ENCODE measurements at regions not wholly inside any gene's neighbourhood (a gene's known extent, or its start where the extent isn't known, plus 50 kb on each side); places are given as distances from the start of the nearest gene placed in this dataset.

DNA sequence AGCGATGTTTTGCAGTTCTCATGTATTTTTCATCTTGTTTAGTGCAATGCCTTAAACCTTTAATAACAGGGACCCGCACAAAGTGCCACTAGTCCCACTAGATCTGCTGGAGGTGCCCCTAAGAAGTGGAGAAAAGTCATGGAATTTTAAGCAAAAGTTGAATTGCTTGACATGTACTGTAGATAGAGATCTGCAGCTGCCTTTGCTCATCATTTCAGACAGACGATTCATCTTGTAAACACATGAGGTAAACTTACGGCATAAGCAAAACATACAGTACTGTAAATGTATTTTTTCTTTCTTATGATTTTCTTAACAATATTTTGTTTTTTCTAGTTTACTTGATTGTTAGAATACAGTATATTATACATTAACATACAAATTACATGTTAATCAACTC is 295.6 kb downstream of the CASP12 start:
- Histone ChIP-seq H3K9me3 (ENCODE audit: insufficient read depth, low read length) (no peaks in the 10 kb centered on the region), H3K4me1 (ENCODE audit: insufficient read depth, insufficient read length) (no peaks in the 10 kb centered on the region), H3K36me3 (ENCODE audit: insufficient read depth, insufficient read length, low read length) (no peaks in the 10 kb centered on the region), H3K27me3 (ENCODE audit: insufficient read depth, insufficient read length) (no peaks in the 10 kb centered on the region), H3K4me3 (ENCODE audit: insufficient read length, low read depth) (no peak overlapping the region), H3K9ac (ENCODE audit: insufficient read length, low read depth) (no peak overlapping the region)
- no peak for DNase-seq (ENCODE audit: low read depth, low spot score)
- no peak for TF ChIP-seq YY1 (IDR thresholded peaks at IDR 0.05; ENCODE audit: insufficient read depth, insufficient read length)

DNA sequence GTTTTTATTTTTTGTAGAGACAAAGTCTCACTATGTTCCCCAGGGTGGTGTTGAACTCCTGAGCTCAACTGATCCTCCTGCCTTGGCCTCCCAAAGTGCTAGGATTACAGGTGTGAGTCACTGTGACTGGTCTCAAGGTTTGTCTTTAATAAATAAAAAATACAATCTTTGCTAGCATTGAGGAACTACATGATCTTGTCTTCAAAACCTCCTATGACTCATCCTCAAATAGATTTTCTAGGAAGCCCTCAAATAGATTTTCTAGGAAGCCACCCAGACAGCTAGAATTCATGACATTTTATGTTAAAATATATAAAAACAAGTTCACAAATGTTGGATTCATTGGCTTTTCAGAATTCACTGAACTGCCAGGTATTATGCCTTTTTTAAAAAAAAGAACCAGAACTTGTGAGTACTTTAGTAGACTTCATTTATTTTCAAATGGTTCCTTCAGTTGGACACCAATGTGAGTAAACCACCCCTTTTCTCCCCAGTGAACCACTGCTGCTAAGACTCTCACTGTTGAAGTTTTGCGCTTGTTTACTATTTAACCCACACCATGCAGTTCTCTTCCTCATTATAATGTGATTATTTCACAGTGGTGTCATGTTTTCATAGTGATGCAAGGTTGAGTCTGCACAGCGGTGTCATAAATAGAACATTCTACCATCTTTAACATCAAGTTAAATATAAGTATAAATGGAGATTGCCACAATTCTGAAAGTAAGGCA is 303.9 kb downstream of the CASP12 start:
- no peaks in the 10 kb centered on the region for H3K36me3 ChIP-seq (ENCODE audit: insufficient read depth, insufficient read length, low read length)
- TF ChIP-seq SUZ12 (IDR thresholded peaks at IDR 0.05; ENCODE audit: extremely low read depth, insufficient read depth, insufficient read length) (no peak), ZNF274 (IDR thresholded peaks at IDR 0.05; ENCODE audit: low read depth, low read length) (no peak), YY1 (IDR thresholded peaks at IDR 0.05; ENCODE audit: insufficient read depth, insufficient read length) (no peak)
- H3K27me3 ChIP-seq (ENCODE audit: insufficient read depth, insufficient read length) = no peaks in the 10 kb centered on the region
- DNase-seq (ENCODE audit: low read depth, low spot score) = no peak
- H3K4me3 ChIP-seq (ENCODE audit: insufficient read length, low read depth) = no peak overlapping the region
- no peaks in the 10 kb centered on the region for H3K4me1 ChIP-seq (ENCODE audit: insufficient read depth, insufficient read length)
- no peaks in the 10 kb centered on the region for H3K9me3 ChIP-seq (ENCODE audit: insufficient read depth, low read length)
- H3K9ac ChIP-seq (ENCODE audit: insufficient read length, low read depth) = no peak overlapping the region

DNA sequence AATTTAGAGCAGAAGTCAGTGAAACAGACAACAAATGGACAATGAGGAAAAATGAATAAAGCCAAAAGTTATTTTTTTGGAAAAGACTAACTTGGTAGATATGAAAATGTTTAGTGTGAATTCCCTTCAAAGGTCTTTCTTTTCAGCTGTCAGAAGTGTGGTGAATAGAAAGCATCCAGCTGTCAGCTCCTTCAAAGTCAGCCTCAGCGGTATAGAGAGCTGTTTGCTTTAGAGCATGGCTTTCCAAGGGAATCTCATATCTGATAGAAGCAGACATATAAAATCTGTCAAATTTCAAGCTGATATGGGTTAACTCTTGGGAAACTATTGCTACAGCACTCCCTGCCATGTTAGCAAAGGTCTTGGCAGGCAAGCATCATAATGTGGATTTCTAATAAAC is 309.3 kb downstream of the CASP12 start:
- no peak for TF ChIP-seq SUZ12 (IDR thresholded peaks at IDR 0.05; ENCODE audit: extremely low read depth, insufficient read depth, insufficient read length)
- TF ChIP-seq YY1 (IDR thresholded peaks at IDR 0.05; ENCODE audit: insufficient read depth, insufficient read length) = no peak
- TF ChIP-seq ZNF274 (IDR thresholded peaks at IDR 0.05; ENCODE audit: low read depth, low read length) = no peak

DNA sequence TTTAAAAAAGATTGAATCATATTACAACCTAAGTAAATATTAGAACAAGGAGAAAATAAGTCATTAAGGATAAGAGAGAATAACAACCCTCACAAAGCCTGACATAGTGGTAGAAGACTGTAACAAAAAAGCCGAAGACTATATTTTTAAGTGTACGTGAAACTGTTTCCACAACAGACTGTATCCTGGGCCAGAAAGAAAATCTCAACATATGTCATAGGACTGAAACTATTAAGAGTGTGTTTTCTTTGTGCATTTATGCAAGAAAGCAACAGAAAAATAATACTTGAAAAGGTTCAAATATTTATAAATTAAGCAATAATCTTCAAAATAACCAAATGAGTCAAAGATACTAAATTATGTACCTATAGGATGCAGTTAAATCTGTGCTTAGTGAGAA is 309.8 kb downstream of the CASP12 start:
- TF ChIP-seq YY1 (IDR thresholded peaks at IDR 0.05; ENCODE audit: insufficient read depth, insufficient read length) (no peak), SUZ12 (IDR thresholded peaks at IDR 0.05; ENCODE audit: extremely low read depth, insufficient read depth, insufficient read length) (no peak), ZNF274 (IDR thresholded peaks at IDR 0.05; ENCODE audit: low read depth, low read length) (no peak)
- Histone ChIP-seq H3K9me3 (ENCODE audit: insufficient read depth, low read length) (no peaks in the 10 kb centered on the region), H3K36me3 (ENCODE audit: insufficient read depth, insufficient read length, low read length) (no peaks in the 10 kb centered on the region), H3K9ac (ENCODE audit: insufficient read length, low read depth) (no peak overlapping the region), H3K4me1 (ENCODE audit: insufficient read depth, insufficient read length) (no peaks in the 10 kb centered on the region), H3K27me3 (ENCODE audit: insufficient read depth, insufficient read length) (no peaks in the 10 kb centered on the region), H3K4me3 (ENCODE audit: insufficient read length, low read depth) (no peak overlapping the region)
- no peak for DNase-seq (ENCODE audit: low read depth, low spot score)

More for the DNA sequence above, 309.3 kb downstream of the CASP12 start:
- Histone ChIP-seq H3K9ac (ENCODE audit: insufficient read length, low read depth) (no peak overlapping the region), H3K36me3 (ENCODE audit: insufficient read depth, insufficient read length, low read length) (no peaks in the 10 kb centered on the region), H3K9me3 (ENCODE audit: insufficient read depth, low read length) (no peaks in the 10 kb centered on the region), H3K4me1 (ENCODE audit: insufficient read depth, insufficient read length) (no peaks in the 10 kb centered on the region), H3K27me3 (ENCODE audit: insufficient read depth, insufficient read length) (no peaks in the 10 kb centered on the region), H3K4me3 (ENCODE audit: insufficient read length, low read depth) (no peak overlapping the region)
- no peak for DNase-seq (ENCODE audit: low read depth, low spot score)

DNA sequence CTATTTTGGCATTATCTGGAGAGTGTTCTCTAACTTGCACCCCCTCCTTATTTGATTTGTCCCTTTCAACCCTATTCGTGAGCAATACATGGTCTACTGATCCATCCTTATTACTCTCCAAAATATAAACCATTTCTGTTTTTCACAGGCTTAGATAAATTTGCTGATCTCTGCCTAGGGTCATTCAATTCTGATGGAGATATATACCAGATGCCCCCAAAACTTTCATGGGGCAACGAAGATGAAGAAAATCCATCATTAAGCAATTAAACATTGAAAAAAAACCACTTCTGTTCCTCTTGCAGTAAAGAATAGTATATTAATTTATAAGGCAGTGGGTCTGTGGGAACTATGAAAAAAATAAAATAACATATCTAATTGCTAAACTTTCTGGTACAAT is 313.4 kb downstream of the CASP12 start:
- no peaks in the 10 kb centered on the region for H3K9me3 ChIP-seq (ENCODE audit: insufficient read depth, low read length)
- no peak overlapping the region for H3K4me3 ChIP-seq (ENCODE audit: insufficient read length, low read depth)
- no peaks in the 10 kb centered on the region for H3K36me3 ChIP-seq (ENCODE audit: insufficient read depth, insufficient read length, low read length)
- H3K27me3 ChIP-seq (ENCODE audit: insufficient read depth, insufficient read length) = no peaks in the 10 kb centered on the region
- no peaks in the 10 kb centered on the region for H3K4me1 ChIP-seq (ENCODE audit: insufficient read depth, insufficient read length)
- DNase-seq (ENCODE audit: low read depth, low spot score) = no peak
- TF ChIP-seq YY1 (IDR thresholded peaks at IDR 0.05; ENCODE audit: insufficient read depth, insufficient read length) (no peak), SUZ12 (IDR thresholded peaks at IDR 0.05; ENCODE audit: extremely low read depth, insufficient read depth, insufficient read length) (no peak), ZNF274 (IDR thresholded peaks at IDR 0.05; ENCODE audit: low read depth, low read length) (no peak)
- no peak overlapping the region for H3K9ac ChIP-seq (ENCODE audit: insufficient read length, low read depth)

DNA sequence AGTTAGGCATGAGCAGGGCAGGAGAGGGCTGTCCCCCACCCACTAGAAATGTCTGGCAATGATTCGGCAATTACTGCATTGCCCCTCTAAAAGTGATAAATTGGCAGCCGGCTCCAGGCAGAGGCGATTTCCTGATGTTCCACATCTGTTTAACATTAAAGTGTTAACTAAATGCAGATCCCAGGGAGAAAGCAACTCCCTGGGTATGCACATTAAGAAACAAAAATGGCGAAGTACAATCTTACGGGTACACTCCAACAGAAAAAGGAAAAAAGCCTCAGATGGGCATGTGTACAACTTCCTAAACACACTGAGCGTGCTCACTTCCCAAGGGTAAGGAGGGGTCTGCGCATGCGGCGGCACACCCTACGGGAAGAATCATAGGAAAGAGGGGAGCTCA is 314.4 kb downstream of the CASP12 start:
- H3K9ac ChIP-seq (ENCODE audit: insufficient read length, low read depth) = no peak overlapping the region
- H3K4me1 ChIP-seq (ENCODE audit: insufficient read depth, insufficient read length) = no peaks in the 10 kb centered on the region
- H3K4me3 ChIP-seq (ENCODE audit: insufficient read length, low read depth) = no peak overlapping the region
- H3K9me3 ChIP-seq (ENCODE audit: insufficient read depth, low read length) = no peaks in the 10 kb centered on the region
- no peaks in the 10 kb centered on the region for H3K27me3 ChIP-seq (ENCODE audit: insufficient read depth, insufficient read length)
- no peaks in the 10 kb centered on the region for H3K36me3 ChIP-seq (ENCODE audit: insufficient read depth, insufficient read length, low read length)
- DNase-seq (ENCODE audit: low read depth, low spot score) = no peak
- no peak for TF ChIP-seq SUZ12 (IDR thresholded peaks at IDR 0.05; ENCODE audit: extremely low read depth, insufficient read depth, insufficient read length)
- TF ChIP-seq YY1 (IDR thresholded peaks at IDR 0.05; ENCODE audit: insufficient read depth, insufficient read length) = no peak
- TF ChIP-seq ZNF274 (IDR thresholded peaks at IDR 0.05; ENCODE audit: low read depth, low read length) = no peak

DNA sequence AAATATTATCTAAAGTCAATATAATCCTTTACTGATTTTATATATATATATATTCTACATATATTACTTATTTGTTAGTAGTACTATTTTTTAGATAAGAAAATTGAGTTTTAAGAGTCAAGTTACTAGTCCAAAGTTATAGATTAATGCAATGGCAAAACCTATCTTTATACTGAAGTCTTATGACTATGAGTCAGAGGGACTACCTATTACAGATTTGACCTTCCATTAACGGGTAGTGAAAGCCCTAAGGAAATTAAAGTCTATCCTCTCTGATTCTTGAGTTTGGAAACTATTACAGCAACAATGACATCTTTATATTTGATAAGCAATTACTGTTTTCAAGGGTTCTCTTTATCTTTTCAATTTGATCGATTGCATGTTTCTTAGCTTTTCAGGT is 315.8 kb downstream of the CASP12 start:
- Histone ChIP-seq H3K9me3 (ENCODE audit: insufficient read depth, low read length) (no peaks in the 10 kb centered on the region), H3K4me1 (ENCODE audit: insufficient read depth, insufficient read length) (no peaks in the 10 kb centered on the region), H3K9ac (ENCODE audit: insufficient read length, low read depth) (no peak overlapping the region), H3K27me3 (ENCODE audit: insufficient read depth, insufficient read length) (no peaks in the 10 kb centered on the region), H3K36me3 (ENCODE audit: insufficient read depth, insufficient read length, low read length) (no peaks in the 10 kb centered on the region), H3K4me3 (ENCODE audit: insufficient read length, low read depth) (no peak overlapping the region)
- TF ChIP-seq ZNF274 (IDR thresholded peaks at IDR 0.05; ENCODE audit: low read depth, low read length) = no peak
- TF ChIP-seq SUZ12 (IDR thresholded peaks at IDR 0.05; ENCODE audit: extremely low read depth, insufficient read depth, insufficient read length) = no peak
- TF ChIP-seq YY1 (IDR thresholded peaks at IDR 0.05; ENCODE audit: insufficient read depth, insufficient read length) = no peak
- DNase-seq (ENCODE audit: low read depth, low spot score) = no peak
